NB4 (cell line): ENCODE measurements at regions not wholly inside any gene's neighbourhood (a gene's known extent, or its start where the extent isn't known, plus 50 kb on each side); places are given as distances from the start of the nearest gene placed in this dataset.

Experiments
- CTCF ChIP-seq: IDR thresholded peaks from one replicate; pipeline ENCODE4 v1.5.1; 2012; ENCODE audit warnings: low read depth, low read length
- MYC ChIP-seq: IDR thresholded peaks from 2 replicates; pipeline ENCODE4 v1.6.1; 2011; ENCODE audit warnings: low read depth, low read length
- POLR2A ChIP-seq: IDR thresholded peaks from 2 replicates; pipeline ENCODE4 v1.6.1; 2011; ENCODE audit warnings: mild to moderate bottlenecking; ENCODE audit not compliant: insufficient read length; ENCODE audit errors: extremely low read depth

GRCh38 chr3:82595530-82595929, 834.1 kb upstream of the GBE1 start:
- no peak for TF ChIP-seq CTCF
- TF ChIP-seq MYC, result no peak
- no peak for TF ChIP-seq POLR2A
